Lower lobe of right lung (tissue), 2 donors: ENCODE measurements at regions not wholly inside any gene's neighbourhood (a gene's known extent, or its start where the extent isn't known, plus 50 kb on each side); places are given as distances from the start of the nearest gene placed in this dataset.
"Not testable (repeated sequence)": the region's sequence is repeated elsewhere in the genome, so short reads cannot be mapped to it uniquely, and the experiment has no call there.

ENCODE experiments used
- ATAC-seq, 2 donors: fragments of 200-7000 bp; cut with Tn5 transposase; one replicate each; pipeline ENCODE4 v1.9.1; 2020 to 2022; ENCODE audit warnings: mild to moderate bottlenecking in 2 of 2, moderate library complexity in 2 of 2
- DNase-seq: peaks from one replicate; pipeline ENCODE4 v3.0.0-alpha.2; 2020
- H3K27ac ChIP-seq: fragments of 200-600 bp; one replicate; pipeline ENCODE4 v1.8.0; 2022
- H3K27me3 ChIP-seq: fragments of 200-600 bp; one replicate; pipeline ENCODE4 v1.8.0; 2022; ENCODE audit warnings: low read depth
- H3K36me3 ChIP-seq: fragments of 200-600 bp; one replicate; pipeline ENCODE4 v1.8.0; 2022; ENCODE audit warnings: mild to moderate bottlenecking
- H3K4me1 ChIP-seq: fragments of 200-600 bp; one replicate; pipeline ENCODE4 v1.8.0; 2022
- H3K4me3 ChIP-seq: fragments of 200-600 bp; one replicate; pipeline ENCODE4 v1.8.0; 2022; ENCODE audit warnings: mild to moderate bottlenecking
- H3K9me3 ChIP-seq: fragments of 200-600 bp; one replicate; pipeline ENCODE4 v1.8.0; 2022
- CTCF ChIP-seq: fragments of 200-600 bp; IDR thresholded peaks from one replicate; pipeline ENCODE4 v1.8.0; 2022; ENCODE audit warnings: antibody characterized with exemption, mild to moderate bottlenecking
- intact Hi-C: fragments of 100-400 bp; cut with DNase I; formaldehyde crosslinking; loops from one replicate; pipeline ENCODE4 v1.11.0; 2022
- donor health status: DM: no; HTN: yes; CAD: no; lungs with severe emphysema.

- DNase-seq, H3K27me3 ChIP-seq, H3K36me3 ChIP-seq, H3K9me3 ChIP-seq, ATAC-seq, H3K27ac ChIP-seq, H3K4me1 ChIP-seq, intact Hi-C loops, H3K4me3 ChIP-seq: not testable (repeated sequence)
Measured at GRCh38 chrX:153266140-153266539, 55.4 kb downstream of the PNMA6F start.

GRCh38 chrX:153260468-153260867 lies 61.1 kb downstream of the PNMA6F start:
- H3K27me3 ChIP-seq, H3K9me3 ChIP-seq, intact Hi-C loops, DNase-seq, H3K4me3 ChIP-seq, H3K27ac ChIP-seq, H3K4me1 ChIP-seq, H3K36me3 ChIP-seq: not testable (repeated sequence)
- peak; percentile 52 to 80 for ATAC-seq

GRCh38 chrX:153253239-153253638 lies 68.3 kb downstream of the PNMA6F start:
- H3K36me3 ChIP-seq, H3K27me3 ChIP-seq, H3K9me3 ChIP-seq, H3K4me3 ChIP-seq, H3K4me1 ChIP-seq, DNase-seq, H3K27ac ChIP-seq, intact Hi-C loops: not testable (repeated sequence)
- ATAC-seq, result peak in 1 of 2 donors; percentile 16

- H3K4me1 ChIP-seq, H3K9me3 ChIP-seq, H3K36me3 ChIP-seq, H3K27ac ChIP-seq, DNase-seq, H3K27me3 ChIP-seq, intact Hi-C loops, H3K4me3 ChIP-seq: not testable (repeated sequence)
- ATAC-seq, result peak in 1 of 2 donors; percentile 33
Measured at GRCh38 chrX:153252378-153253129, 69.0 kb downstream of the PNMA6F start.

- H3K27ac ChIP-seq, H3K4me3 ChIP-seq, intact Hi-C loops, H3K9me3 ChIP-seq, H3K27me3 ChIP-seq, H3K4me1 ChIP-seq, H3K36me3 ChIP-seq, DNase-seq: not testable (repeated sequence)
- peak in 1 of 2 donors; percentile 28 for ATAC-seq
Measured at GRCh38 chrX:153251952-153252351, 69.6 kb downstream of the PNMA6F start.

- H3K27ac ChIP-seq, ATAC-seq, intact Hi-C loops: not testable (repeated sequence)
Measured at GRCh38 chrX:153250762-153251161, 70.8 kb downstream of the PNMA6F start.

GRCh38 chrX:153245288-153245731 lies 66.2 kb downstream of the MAGEA1 start:
- ATAC-seq (peak in 1 of 2 donors; percentile 86), DNase-seq (no peak)
- H3K36me3 ChIP-seq, result no peaks in the 10 kb centered on the region
- H3K4me1 ChIP-seq, result no peaks in the 10 kb centered on the region
- no peak overlapping the region for H3K27ac ChIP-seq
- no peak for TF ChIP-seq CTCF
- no peak overlapping the region for H3K4me3 ChIP-seq
- H3K9me3 ChIP-seq, result no peaks in the 10 kb centered on the region
- intact Hi-C loops, result no loop called here
- H3K27me3 ChIP-seq, result no peaks in the 10 kb centered on the region

More at GRCh38 chrX:153250762-153251161, 70.8 kb downstream of the PNMA6F start:
- H3K36me3 ChIP-seq, DNase-seq, H3K4me3 ChIP-seq, H3K4me1 ChIP-seq, H3K27me3 ChIP-seq, H3K9me3 ChIP-seq: not testable (repeated sequence)

GRCh38 chrX:153244767-153245166 lies 65.7 kb downstream of the MAGEA1 start:
- H3K27me3 ChIP-seq, result no peaks in the 10 kb centered on the region
- no peak for ATAC-seq
- no peak overlapping the region for H3K4me3 ChIP-seq
- H3K36me3 ChIP-seq, result no peaks in the 10 kb centered on the region
- no peaks in the 10 kb centered on the region for H3K4me1 ChIP-seq
- no peak for DNase-seq
- no peak for TF ChIP-seq CTCF
- intact Hi-C loops, result no loop called here
- H3K9me3 ChIP-seq, result no peaks in the 10 kb centered on the region
- H3K27ac ChIP-seq, result no peak overlapping the region
